ENCODE measurements at regions not wholly inside any gene's neighbourhood (a gene's known extent, or its start where the extent isn't known, plus 50 kb on each side); places are given as distances from the start of the nearest gene placed in this dataset.

GRCh38 chr5:67483453-67484030 lies 286.9 kb upstream of the CD180 start:
- Histone ChIP-seq H2BK20ac (ENCODE audit: low read depth, low read length, poor library complexity, severe bottlenecking) (no peak overlapping the region), H3K4me1 (ENCODE audit: insufficient read depth, low read length) (no peaks in the 10 kb centered on the region), H2AK5ac (ENCODE audit: insufficient read length, low read length) (no peak overlapping the region), H2AFZ (ENCODE audit: low read length) (no peak overlapping the region), H3K18ac (ENCODE audit: insufficient read length, low read depth, low read length) (no peak overlapping the region), H3K4me2 (ENCODE audit: insufficient read depth, insufficient read length, low read length) (no peak overlapping the region), H3K4ac (ENCODE audit: low read depth, low read length) (no peak overlapping the region), H3K79me2 (ENCODE audit: insufficient read depth, low read length) (no peaks in the 10 kb centered on the region), H2BK12ac (ENCODE audit: insufficient read length, low read depth, low read length) (no peak overlapping the region), H3K14ac (ENCODE audit: insufficient read depth, low read length) (no peak overlapping the region), H3K23ac (ENCODE audit: insufficient read length, low read depth, low read length) (no peak overlapping the region), H3K9ac (ENCODE audit: extremely low read depth, insufficient read length, low read length) (no peak overlapping the region), H4K5ac (ENCODE audit: insufficient read length, low read depth, low read length) (no peak overlapping the region), H4K8ac (replicated peaks; ENCODE audit: insufficient read length, low read depth, low read length) (no peak overlapping the region), H2BK5ac (ENCODE audit: insufficient read length, low read length) (no peak overlapping the region), H2BK15ac (ENCODE audit: low read depth, low read length) (no peak overlapping the region), H3K56ac (ENCODE audit: insufficient read length, low read depth, low read length) (no peak overlapping the region), H4K20me1 (ENCODE audit: control insufficient read depth, insufficient read depth, insufficient read length) (no peaks in the 10 kb centered on the region), H4K91ac (ENCODE audit: insufficient read length, low read depth, low read length) (no peak overlapping the region), H3K9me3 (ENCODE audit: control insufficient read depth, low read depth, low read length) (no peaks in the 10 kb centered on the region), H3K27ac (ENCODE audit: insufficient read length, low read depth, low read length) (no peak overlapping the region), H3K23me2 (ENCODE audit: insufficient read length, low read depth, low read length, poor library complexity, severe bottlenecking) (no peaks in the 10 kb centered on the region), H3K79me1 (ENCODE audit: insufficient read depth, low read depth, low read length, poor library complexity, severe bottlenecking) (no peaks in the 10 kb centered on the region), H2BK120ac (ENCODE audit: low read depth, low read length, poor library complexity, severe bottlenecking) (no peak overlapping the region), H3T11ph (ENCODE audit: low read length) (no peak overlapping the region), H3K27me3 (ENCODE audit: insufficient read depth, low read length) (no peaks in the 10 kb centered on the region)
- no CpG with 5 or more reads among the region's 2 CpGs for WGBS (ENCODE audit: extremely low coverage, insufficient read length, low lambda C conversion rate)
- H3K4me3 Mint-ChIP-seq = no peak overlapping the region
- no peak for TF ChIP-seq CTCF (conservative IDR thresholded peaks at IDR 0.05)
- H3K9me3 Mint-ChIP-seq = 0 out of 5 replicates have a peak, but pooled peaks cover 0 to 4% of the 10 kb centered on the region in 2 experiments
- H3K27me3 Mint-ChIP-seq (ENCODE audit: low read depth) = no peaks in the 10 kb centered on the region
- DNase-seq = no peak
- no peak overlapping the region for H3K27ac Mint-ChIP-seq
- H3K36me3 Mint-ChIP-seq (ENCODE audit: insufficient read depth in 1 of 3, low read depth in 3 of 3) = no peaks in the 10 kb centered on the region
- peaks cover 5 to 7% of the 10 kb centered on the region in 2 experiments for H3K4me1 Mint-ChIP-seq
